ENCODE measurements at regions not wholly inside any gene's neighbourhood (a gene's known extent, or its start where the extent isn't known, plus 50 kb on each side); places are given as distances from the start of the nearest gene placed in this dataset.
A peak's percentile ranks its signal among the peaks of the same experiment; 100 is the strongest.
"Not testable (repeated sequence)": the region's sequence is repeated elsewhere in the genome, so short reads cannot be mapped to it uniquely, and the experiment has no call there.

DNA sequence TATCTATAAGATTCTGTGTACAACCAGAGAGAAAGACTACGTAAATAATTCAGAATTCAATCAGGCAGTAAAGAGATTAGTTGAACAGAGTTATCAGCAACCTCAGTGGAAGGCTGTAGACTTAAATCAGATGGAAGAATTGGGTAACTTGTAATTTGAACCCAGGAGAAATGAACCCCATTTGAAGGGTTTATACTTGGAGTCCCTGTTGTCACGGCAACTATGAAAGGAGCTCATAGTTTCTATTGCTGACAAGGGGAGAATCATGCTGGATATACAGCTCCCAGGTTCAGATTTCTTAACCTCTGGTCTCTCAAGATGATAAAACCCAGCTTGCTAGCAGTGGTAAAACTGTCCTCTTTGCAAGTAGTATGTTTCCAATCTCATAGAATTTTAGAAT, 54.4 kb upstream of the BMP4 start:
- DNase-seq (ENCODE audit: low read depth) = no peak
- TF ChIP-seq, protein P1, sequence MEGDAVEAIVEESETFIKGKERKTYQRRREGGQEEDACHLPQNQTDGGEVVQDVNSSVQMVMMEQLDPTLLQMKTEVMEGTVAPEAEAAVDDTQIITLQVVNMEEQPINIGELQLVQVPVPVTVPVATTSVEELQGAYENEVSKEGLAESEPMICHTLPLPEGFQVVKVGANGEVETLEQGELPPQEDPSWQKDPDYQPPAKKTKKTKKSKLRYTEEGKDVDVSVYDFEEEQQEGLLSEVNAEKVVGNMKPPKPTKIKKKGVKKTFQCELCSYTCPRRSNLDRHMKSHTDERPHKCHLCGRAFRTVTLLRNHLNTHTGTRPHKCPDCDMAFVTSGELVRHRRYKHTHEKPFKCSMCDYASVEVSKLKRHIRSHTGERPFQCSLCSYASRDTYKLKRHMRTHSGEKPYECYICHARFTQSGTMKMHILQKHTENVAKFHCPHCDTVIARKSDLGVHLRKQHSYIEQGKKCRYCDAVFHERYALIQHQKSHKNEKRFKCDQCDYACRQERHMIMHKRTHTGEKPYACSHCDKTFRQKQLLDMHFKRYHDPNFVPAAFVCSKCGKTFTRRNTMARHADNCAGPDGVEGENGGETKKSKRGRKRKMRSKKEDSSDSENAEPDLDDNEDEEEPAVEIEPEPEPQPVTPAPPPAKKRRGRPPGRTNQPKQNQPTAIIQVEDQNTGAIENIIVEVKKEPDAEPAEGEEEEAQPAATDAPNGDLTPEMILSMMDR (IDR thresholded peaks at IDR 0.05; ENCODE audit: low read length, missing control alignments) = no peak

DNA sequence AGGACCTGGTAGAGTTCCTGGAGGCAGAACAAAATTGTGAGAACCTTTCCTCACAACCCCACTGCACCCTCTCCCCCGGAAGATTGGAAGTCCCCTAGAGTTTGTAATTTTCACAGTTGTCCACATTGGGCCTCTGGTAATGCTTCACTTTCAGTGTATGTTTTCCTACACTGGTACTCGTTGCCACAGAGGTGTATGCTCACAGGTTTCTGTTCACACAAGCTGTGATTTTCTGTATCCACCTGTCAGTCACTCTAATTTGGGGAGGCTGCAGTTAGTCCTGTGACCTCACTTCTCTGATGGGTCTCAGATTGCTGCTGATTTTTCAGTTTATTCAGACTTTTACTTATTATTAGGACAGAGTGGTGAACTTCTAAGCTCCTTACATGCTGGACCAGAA, 66.4 kb upstream of the BMP4 start:
- no peak for DNase-seq (ENCODE audit: low read depth)
- no peak overlapping the region for H3K4me3 ChIP-seq (replicated peaks; ENCODE audit: low read depth, low read length)
- TF ChIP-seq, protein P1 (IDR thresholded peaks at IDR 0.05; ENCODE audit: low read length, missing control alignments) = no peak

More for the DNA sequence above, 54.4 kb upstream of the BMP4 start:
- H3K4me3 ChIP-seq (replicated peaks; ENCODE audit: low read depth, low read length) = no peak overlapping the region

DNA sequence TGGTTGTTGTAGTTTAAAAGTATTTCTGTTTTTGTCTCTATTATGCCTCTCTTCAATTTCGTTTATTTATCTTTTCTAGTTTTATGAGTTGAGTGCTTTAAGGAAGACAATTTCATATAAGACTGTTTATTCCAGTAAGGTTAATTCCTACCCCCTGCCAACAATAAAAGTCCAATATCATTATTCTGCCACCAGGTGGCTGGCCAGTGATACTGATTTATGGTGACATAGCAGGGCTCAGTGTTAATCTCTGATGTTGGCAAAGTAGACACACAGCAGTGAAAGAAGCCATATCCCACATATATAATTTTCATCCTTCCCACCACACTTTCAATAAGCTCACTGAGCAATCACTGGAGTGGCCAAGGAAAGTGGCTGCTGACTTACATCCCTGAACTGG, 69.0 kb upstream of the BMP4 start:
- H3K4me3 ChIP-seq (replicated peaks; ENCODE audit: low read depth, low read length) = no peak overlapping the region
- TF ChIP-seq, protein P1 (IDR thresholded peaks at IDR 0.05; ENCODE audit: low read length, missing control alignments) = peak; percentile 62
- DNase-seq (ENCODE audit: low read depth) = peak; percentile 62

DNA sequence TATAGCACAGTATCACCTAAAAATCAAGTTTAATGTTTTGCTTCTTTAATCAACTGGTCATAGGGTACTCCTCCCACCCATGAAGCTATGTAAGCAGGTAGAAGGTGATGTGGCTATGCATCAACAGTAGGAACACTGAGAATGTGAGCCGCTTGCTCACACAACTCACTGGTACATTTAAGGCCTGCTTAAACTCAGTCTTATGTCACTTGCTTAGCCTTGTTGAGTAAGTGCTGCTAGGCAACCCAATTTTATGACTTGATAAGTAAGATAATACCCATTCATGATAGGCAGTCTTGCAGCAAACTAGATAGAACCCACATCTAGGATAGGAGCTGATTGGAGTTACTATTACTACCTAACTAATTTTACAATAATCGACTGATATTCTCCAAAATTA, 70.0 kb upstream of the BMP4 start:
- H3K4me3 ChIP-seq (replicated peaks; ENCODE audit: low read depth, low read length) = no peak overlapping the region
- no peak for DNase-seq (ENCODE audit: low read depth)
- TF ChIP-seq, protein P1 (IDR thresholded peaks at IDR 0.05; ENCODE audit: low read length, missing control alignments) = no peak

DNA sequence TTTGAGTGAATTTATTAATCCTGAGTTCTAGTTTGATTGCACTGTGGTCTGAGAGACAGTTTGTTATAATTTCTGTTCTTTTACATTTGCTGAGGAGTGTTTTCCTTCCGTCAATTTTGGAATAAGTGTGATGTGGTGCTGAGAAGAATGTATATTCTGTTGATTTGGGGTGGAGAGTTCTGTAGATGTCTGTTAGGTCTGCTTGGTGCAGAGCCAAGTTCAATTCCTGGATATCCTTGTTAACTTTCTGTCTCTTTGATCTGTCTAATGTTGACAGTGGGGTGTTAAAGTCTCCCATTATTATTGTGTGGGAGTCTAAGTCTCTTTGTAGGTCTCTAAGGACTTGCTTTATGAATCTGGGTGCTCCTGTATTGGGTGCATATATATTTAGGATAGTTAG, 74.4 kb upstream of the BMP4 start:
- not testable (repeated sequence) for DNase-seq (ENCODE audit: low read depth); H3K4me3 ChIP-seq (replicated peaks; ENCODE audit: low read depth, low read length)

DNA sequence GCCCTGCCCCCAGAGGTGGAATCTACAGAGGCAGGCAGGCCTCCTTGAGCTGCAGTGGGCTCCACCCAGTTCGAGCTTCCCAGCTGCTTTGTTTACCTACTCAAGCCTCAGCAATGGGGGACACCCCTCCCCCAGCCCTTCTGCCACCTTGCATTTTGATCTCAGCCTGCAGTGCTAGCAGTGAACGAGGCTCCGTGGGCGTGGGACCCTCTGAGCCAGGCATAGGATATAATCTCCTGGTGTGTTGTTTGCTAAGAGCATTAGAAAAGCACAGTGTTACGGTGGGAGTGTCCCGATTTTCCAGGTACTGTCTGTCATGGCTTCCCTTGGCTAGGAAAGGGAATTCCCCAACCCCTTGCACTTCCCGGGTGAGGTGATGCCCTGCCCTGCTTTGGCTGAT, 76.7 kb upstream of the BMP4 start:
- not testable (repeated sequence) for H3K4me3 ChIP-seq (replicated peaks; ENCODE audit: low read depth, low read length); DNase-seq (ENCODE audit: low read depth)

DNA sequence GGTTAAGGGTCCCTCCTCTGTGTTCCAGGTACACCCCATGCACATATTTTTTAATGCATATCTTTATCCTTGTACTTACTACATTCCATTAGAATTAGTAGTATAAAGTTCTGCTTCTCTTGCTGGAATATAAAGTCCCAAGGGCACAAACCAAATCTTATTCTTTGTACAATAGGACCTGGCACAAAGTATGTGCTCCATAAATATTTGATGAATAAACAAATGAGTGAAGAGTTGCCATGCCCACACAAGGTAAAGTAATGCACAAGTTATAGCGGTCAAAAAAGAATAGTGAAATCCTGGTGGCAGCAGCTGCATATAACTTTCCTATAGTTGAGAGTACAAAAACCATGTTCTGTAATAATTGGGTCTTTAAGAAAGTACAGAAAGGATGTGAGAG, 82.1 kb upstream of the BMP4 start:
- H3K4me3 ChIP-seq (replicated peaks; ENCODE audit: low read depth, low read length) = no peak overlapping the region
- TF ChIP-seq, protein P1 (IDR thresholded peaks at IDR 0.05; ENCODE audit: low read length, missing control alignments) = no peak
- DNase-seq (ENCODE audit: low read depth) = no peak

DNA sequence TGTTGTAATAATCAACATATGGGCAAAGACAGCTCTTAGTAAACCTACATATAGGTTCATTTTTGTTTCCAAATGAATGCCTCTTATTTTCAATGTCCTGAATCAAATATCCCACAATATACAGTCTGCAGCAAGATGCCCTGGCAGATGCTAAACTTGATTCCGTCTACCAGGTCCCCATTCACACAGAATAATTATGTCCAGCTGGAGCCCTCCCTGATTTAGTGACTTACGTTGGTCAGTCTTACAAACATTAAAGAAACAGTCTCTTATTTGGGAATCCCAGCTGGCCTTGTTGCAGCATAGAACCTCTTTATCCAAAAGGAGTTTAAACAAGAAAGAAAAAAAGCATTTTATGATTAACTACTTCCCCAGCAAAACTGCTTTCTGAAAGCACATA, 82.7 kb upstream of the BMP4 start:
- no peak for DNase-seq (ENCODE audit: low read depth)
- H3K4me3 ChIP-seq (replicated peaks; ENCODE audit: low read depth, low read length) = no peak overlapping the region
- TF ChIP-seq, protein P1 (IDR thresholded peaks at IDR 0.05; ENCODE audit: low read length, missing control alignments) = no peak
